ENCODE measurements at regions not wholly inside any gene's neighbourhood (a gene's known extent, or its start where the extent isn't known, plus 50 kb on each side); places are given as distances from the start of the nearest gene placed in this dataset.

DNA sequence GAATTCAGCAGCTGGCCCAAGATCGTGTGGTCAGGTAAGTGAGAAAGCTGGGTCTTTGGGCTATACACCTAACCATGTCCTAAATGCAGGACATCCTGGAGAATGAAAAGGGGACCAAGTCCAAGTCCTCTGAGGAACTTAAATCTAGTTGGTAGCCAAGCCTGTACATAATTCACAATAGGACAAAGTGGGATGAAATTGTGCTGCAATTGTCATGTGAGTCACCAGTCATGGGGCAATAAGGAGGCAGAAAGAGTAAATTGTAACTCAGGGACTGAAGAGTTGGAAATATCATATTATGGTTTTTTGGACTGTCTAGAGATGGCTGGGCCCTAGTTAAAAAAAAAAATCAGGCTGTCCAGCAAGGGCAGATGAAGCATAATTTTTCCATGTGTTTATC, 202.6 kb downstream of the CYLD start:
- TF ChIP-seq, protein P1, sequence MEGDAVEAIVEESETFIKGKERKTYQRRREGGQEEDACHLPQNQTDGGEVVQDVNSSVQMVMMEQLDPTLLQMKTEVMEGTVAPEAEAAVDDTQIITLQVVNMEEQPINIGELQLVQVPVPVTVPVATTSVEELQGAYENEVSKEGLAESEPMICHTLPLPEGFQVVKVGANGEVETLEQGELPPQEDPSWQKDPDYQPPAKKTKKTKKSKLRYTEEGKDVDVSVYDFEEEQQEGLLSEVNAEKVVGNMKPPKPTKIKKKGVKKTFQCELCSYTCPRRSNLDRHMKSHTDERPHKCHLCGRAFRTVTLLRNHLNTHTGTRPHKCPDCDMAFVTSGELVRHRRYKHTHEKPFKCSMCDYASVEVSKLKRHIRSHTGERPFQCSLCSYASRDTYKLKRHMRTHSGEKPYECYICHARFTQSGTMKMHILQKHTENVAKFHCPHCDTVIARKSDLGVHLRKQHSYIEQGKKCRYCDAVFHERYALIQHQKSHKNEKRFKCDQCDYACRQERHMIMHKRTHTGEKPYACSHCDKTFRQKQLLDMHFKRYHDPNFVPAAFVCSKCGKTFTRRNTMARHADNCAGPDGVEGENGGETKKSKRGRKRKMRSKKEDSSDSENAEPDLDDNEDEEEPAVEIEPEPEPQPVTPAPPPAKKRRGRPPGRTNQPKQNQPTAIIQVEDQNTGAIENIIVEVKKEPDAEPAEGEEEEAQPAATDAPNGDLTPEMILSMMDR (IDR thresholded peaks at IDR 0.05), result no peak
- no peak for TF ChIP-seq POLR2A (IDR thresholded peaks at IDR 0.05)
- no peak for TF ChIP-seq POLR2AphosphoS5 (IDR thresholded peaks at IDR 0.05)
- TF ChIP-seq EP300 (IDR thresholded peaks at IDR 0.05), result no peak
